ENCODE measurements at regions not wholly inside any gene's neighbourhood (a gene's known extent, or its start where the extent isn't known, plus 50 kb on each side); places are given as distances from the start of the nearest gene placed in this dataset.
A peak's percentile ranks its signal among the peaks of the same experiment; 100 is the strongest.

DNA sequence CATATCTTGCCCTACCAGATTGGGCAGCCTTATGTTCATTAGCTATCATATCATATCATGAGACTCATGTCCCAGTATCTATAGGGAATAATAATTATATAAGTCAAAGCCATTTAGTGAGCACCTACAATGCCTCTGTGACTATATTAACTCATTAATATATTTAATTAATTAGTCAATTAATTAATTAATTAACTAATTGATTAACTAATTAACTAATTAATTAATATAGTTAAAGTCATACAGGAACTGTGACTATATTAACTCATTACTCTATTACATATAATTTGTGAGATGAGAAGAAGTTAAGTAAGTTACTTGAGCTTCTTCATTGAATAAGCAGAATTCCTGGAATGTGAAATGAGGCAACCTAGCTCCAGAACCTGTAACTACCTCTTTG, 588.3 kb upstream of the SLITRK1 start:
- no peak for DNase-seq
- no peak for TF ChIP-seq POLR2AphosphoS5 (IDR thresholded peaks at IDR 0.05)
- H3K4me3 ChIP-seq: no peak overlapping the region
- H3K36me3 ChIP-seq: no peaks in the 10 kb centered on the region
- H3K9me3 ChIP-seq: peaks cover 0 to 20% (median 5%) of the 10 kb centered on the region in 8 donors
- H3K27me3 ChIP-seq (replicated peaks in 1 of 7): no peaks in the 10 kb centered on the region
- H3K4me1 ChIP-seq: no peaks in the 10 kb centered on the region
- H3K27ac ChIP-seq: no peak overlapping the region
- intact Hi-C loops (cut with DNase I; ENCODE audit: low total_unique reads): no loop called here

GRCh38 chr13:84466461-84466860, 584.2 kb upstream of the SLITRK1 start:
- Histone ChIP-seq H3K27ac (no peak overlapping the region), H3K4me3 (no peak overlapping the region), H3K36me3 (no peaks in the 10 kb centered on the region), H3K9me3 (peaks cover 0 to 10% (median 0%) of the 10 kb centered on the region in 8 donors), H3K27me3 (replicated peaks in 1 of 7) (no peaks in the 10 kb centered on the region), H3K4me1 (no peaks in the 10 kb centered on the region)
- intact Hi-C loops (cut with DNase I; ENCODE audit: low total_unique reads): no loop called here
- no peak for TF ChIP-seq POLR2A (IDR thresholded peaks at IDR 0.05)
- no peak for TF ChIP-seq CTCF (IDR thresholded peaks at IDR 0.05 in 8 of 11, conservative IDR thresholded peaks at IDR 0.05 in 3 of 11)
- TF ChIP-seq POLR2AphosphoS5 (IDR thresholded peaks at IDR 0.05): no peak
- DNase-seq: no peak

GRCh38 chr13:84460989-84461388, 578.7 kb upstream of the SLITRK1 start:
- intact Hi-C loops (cut with DNase I; ENCODE audit: low total_unique reads): no loop called here
- Histone ChIP-seq H3K27me3 (replicated peaks in 1 of 7) (no peaks in the 10 kb centered on the region), H3K9me3 (no peaks in the 10 kb centered on the region), H3K27ac (no peak overlapping the region), H3K4me1 (no peaks in the 10 kb centered on the region), H3K36me3 (no peaks in the 10 kb centered on the region), H3K4me3 (no peak overlapping the region)
- no peak for DNase-seq
- no peak for TF ChIP-seq POLR2AphosphoS5 (IDR thresholded peaks at IDR 0.05)
- no peak for TF ChIP-seq POLR2A (IDR thresholded peaks at IDR 0.05)

- Histone ChIP-seq H3K4me1 (no peaks in the 10 kb centered on the region), H3K9me3 (peaks cover 0 to 13% (median 0%) of the 10 kb centered on the region in 8 donors), H3K27me3 (replicated peaks in 1 of 7) (no peaks in the 10 kb centered on the region), H3K36me3 (no peaks in the 10 kb centered on the region), H3K27ac (no peak overlapping the region), H3K4me3 (no peak overlapping the region)
- TF ChIP-seq POLR2AphosphoS5 (IDR thresholded peaks at IDR 0.05) (no peak), POLR2A (IDR thresholded peaks at IDR 0.05) (no peak), CTCF (IDR thresholded peaks at IDR 0.05 in 8 of 11, conservative IDR thresholded peaks at IDR 0.05 in 3 of 11) (no peak)
- intact Hi-C loops (cut with DNase I; ENCODE audit: low total_unique reads): no loop called here
- peak; percentile 41 for DNase-seq
- WGBS, 5 donors: 73 to 91% (median 79%) methylated on average over 5 to 7 of the region's 7 CpGs
These were observed 573.0 kb upstream of the SLITRK1 start for GRCh38 chr13:84455143-84455905.

- WGBS, 5 donors: 88 to 100% (median 94%) methylated on average over 3 to 4 of the region's 4 CpGs
- Histone ChIP-seq H3K36me3 (no peaks in the 10 kb centered on the region), H3K27ac (no peak overlapping the region), H3K4me1 (no peaks in the 10 kb centered on the region), H3K4me3 (no peak overlapping the region), H3K27me3 (replicated peaks in 1 of 7) (no peaks in the 10 kb centered on the region), H3K9me3 (peaks cover 0 to 21% (median 7%) of the 10 kb centered on the region in 8 donors)
- intact Hi-C loops (cut with DNase I; ENCODE audit: low total_unique reads): no loop called here
- DNase-seq: peak; percentile 49
- no peak for TF ChIP-seq POLR2A (IDR thresholded peaks at IDR 0.05)
- TF ChIP-seq POLR2AphosphoS5 (IDR thresholded peaks at IDR 0.05): no peak
- TF ChIP-seq CTCF (IDR thresholded peaks at IDR 0.05 in 8 of 11, conservative IDR thresholded peaks at IDR 0.05 in 3 of 11): no peak
These were observed 565.3 kb upstream of the SLITRK1 start for GRCh38 chr13:84447640-84447978.
